ENCODE measurements at regions not wholly inside any gene's neighbourhood (a gene's known extent, or its start where the extent isn't known, plus 50 kb on each side); places are given as distances from the start of the nearest gene placed in this dataset.

GRCh38 chr12:126354633-126355032, 1289.4 kb downstream of the AACS start:
- no peak for TF ChIP-seq MAX (IDR thresholded peaks at IDR 0.05)
- no peak for TF ChIP-seq CEBPB (IDR thresholded peaks at IDR 0.05)
- TF ChIP-seq CREB1 (IDR thresholded peaks at IDR 0.05; ENCODE audit: low read depth): no peak
- no peak for TF ChIP-seq TAF1 (IDR thresholded peaks at IDR 0.05; ENCODE audit: low read depth)
- no peak for TF ChIP-seq EP300 (IDR thresholded peaks at IDR 0.05; ENCODE audit: borderline replicate concordance)
- no peak for TF ChIP-seq TEAD4 (IDR thresholded peaks at IDR 0.05)
- TF ChIP-seq ZBTB7A (IDR thresholded peaks at IDR 0.05; ENCODE audit: low read depth): no peak
- no peak for TF ChIP-seq EGR1 (IDR thresholded peaks at IDR 0.05)
- TF ChIP-seq REST (IDR thresholded peaks at IDR 0.05; ENCODE audit: low read depth): no peak
- no peak for TF ChIP-seq YY1 (IDR thresholded peaks at IDR 0.05; ENCODE audit: low read depth)
- no peak for TF ChIP-seq TCF12 (IDR thresholded peaks at IDR 0.05; ENCODE audit: low read depth)
